ENCODE measurements at regions not wholly inside any gene's neighbourhood (a gene's known extent, or its start where the extent isn't known, plus 50 kb on each side); places are given as distances from the start of the nearest gene placed in this dataset.

GRCh38 chr3:67288466-67289106, 290.5 kb downstream of the KBTBD8 start:
- no peaks in the 10 kb centered on the region for H3K9me3 Mint-ChIP-seq (ENCODE audit: low read depth)
- H3K36me3 Mint-ChIP-seq (ENCODE audit: low read depth) = no peaks in the 10 kb centered on the region
- no peak for DNase-seq (ENCODE audit: low spot score)
- H3K4me1 Mint-ChIP-seq (ENCODE audit: low read depth) = peaks cover 8% of the 10 kb centered on the region
- H3K27me3 Mint-ChIP-seq (ENCODE audit: low read depth) = peaks cover 4% of the 10 kb centered on the region
- no peak overlapping the region for H3K4me3 Mint-ChIP-seq (ENCODE audit: unreplicated experiment)
- TF ChIP-seq CTCF (IDR thresholded peaks at IDR 0.05) = no peak
- no peak overlapping the region for H3K27ac Mint-ChIP-seq (ENCODE audit: unreplicated experiment)

- DNase-seq (ENCODE audit: low spot score) = no peak
- Mint-ChIP-seq H3K36me3 (ENCODE audit: low read depth) (no peaks in the 10 kb centered on the region), H3K9me3 (ENCODE audit: low read depth) (no peaks in the 10 kb centered on the region), H3K4me3 (ENCODE audit: unreplicated experiment) (no peak overlapping the region), H3K4me1 (ENCODE audit: low read depth) (peaks cover 8% of the 10 kb centered on the region), H3K27me3 (ENCODE audit: low read depth) (peaks cover 4% of the 10 kb centered on the region), H3K27ac (ENCODE audit: unreplicated experiment) (no peak overlapping the region)
- no peak for TF ChIP-seq CTCF (IDR thresholded peaks at IDR 0.05)
Measured at GRCh38 chr3:67289626-67290025, 291.5 kb downstream of the KBTBD8 start.

- no peak overlapping the region for H3K4me3 Mint-ChIP-seq (ENCODE audit: unreplicated experiment)
- no peaks in the 10 kb centered on the region for H3K36me3 Mint-ChIP-seq (ENCODE audit: low read depth)
- DNase-seq (ENCODE audit: low spot score) = no peak
- no peaks in the 10 kb centered on the region for H3K9me3 Mint-ChIP-seq (ENCODE audit: low read depth)
- peaks cover 8% of the 10 kb centered on the region for H3K4me1 Mint-ChIP-seq (ENCODE audit: low read depth)
- no peak for TF ChIP-seq CTCF (IDR thresholded peaks at IDR 0.05)
- peaks cover 4% of the 10 kb centered on the region for H3K27me3 Mint-ChIP-seq (ENCODE audit: low read depth)
- H3K27ac Mint-ChIP-seq (ENCODE audit: unreplicated experiment) = no peak overlapping the region
Measured at GRCh38 chr3:67290438-67290837, 292.3 kb downstream of the KBTBD8 start.

- Mint-ChIP-seq H3K4me3 (ENCODE audit: unreplicated experiment) (no peak overlapping the region), H3K36me3 (ENCODE audit: low read depth) (no peaks in the 10 kb centered on the region), H3K27ac (ENCODE audit: unreplicated experiment) (no peak overlapping the region), H3K4me1 (ENCODE audit: low read depth) (peaks cover 8% of the 10 kb centered on the region), H3K27me3 (ENCODE audit: low read depth) (no peaks in the 10 kb centered on the region), H3K9me3 (ENCODE audit: low read depth) (no peaks in the 10 kb centered on the region)
- no peak for DNase-seq (ENCODE audit: low spot score)
- no peak for TF ChIP-seq CTCF (IDR thresholded peaks at IDR 0.05)
Measured at GRCh38 chr3:67291287-67292252, 293.5 kb downstream of the KBTBD8 start.

GRCh38 chr3:67292356-67293121, 294.4 kb downstream of the KBTBD8 start:
- no peak for TF ChIP-seq CTCF (IDR thresholded peaks at IDR 0.05)
- H3K9me3 Mint-ChIP-seq (ENCODE audit: low read depth) = no peaks in the 10 kb centered on the region
- no peak overlapping the region for H3K4me3 Mint-ChIP-seq (ENCODE audit: unreplicated experiment)
- DNase-seq (ENCODE audit: low spot score) = no peak
- no peaks in the 10 kb centered on the region for H3K36me3 Mint-ChIP-seq (ENCODE audit: low read depth)
- peaks cover 8% of the 10 kb centered on the region for H3K4me1 Mint-ChIP-seq (ENCODE audit: low read depth)
- H3K27ac Mint-ChIP-seq (ENCODE audit: unreplicated experiment) = no peak overlapping the region
- H3K27me3 Mint-ChIP-seq (ENCODE audit: low read depth) = no peaks in the 10 kb centered on the region
